Right atrium auricular region (tissue), 2 donors: ENCODE measurements at regions not wholly inside any gene's neighbourhood (a gene's known extent, or its start where the extent isn't known, plus 50 kb on each side); places are given as distances from the start of the nearest gene placed in this dataset.

Experiments used
- DNase-seq: peaks from one replicate; pipeline ENCODE4 v3.0.0-alpha.2; 2019; ENCODE audit warnings: low spot score
- H3K27ac ChIP-seq, 2 donors: fragments of 200-600 bp; sonication (generic); 1 replicate in 1 of 2; 2 replicates in 1 of 2; pipeline ENCODE4 v1.5.1; 2016 to 2019
- H3K27me3 ChIP-seq, 2 donors: fragments of 200-600 bp; sonication (generic); one replicate each; pipeline versions ENCODE4 v1.5.1 to v1.6.0; 2017 to 2019
- H3K36me3 ChIP-seq: fragments of 200-600 bp; sonication (generic); one replicate; pipeline ENCODE4 v1.5.1; 2016
- H3K4me1 ChIP-seq, 2 donors: fragments of 200-600 bp; sonication (generic); one replicate each; pipeline versions ENCODE4 v1.5.1 to v1.6.0; 2017 to 2019
- H3K4me3 ChIP-seq, 2 donors: fragments of 200-600 bp; sonication (generic); 1 replicate in 1 of 2; 2 replicates in 1 of 2; pipeline ENCODE4 v1.5.1; 2017 to 2019; ENCODE audit warnings: mild to moderate bottlenecking in 1 of 2, moderate library complexity in 1 of 2
- H3K9me3 ChIP-seq, 2 donors: fragments of 200-600 bp; sonication (generic); one replicate each; pipeline ENCODE4 v1.5.1; 2019
- TF ChIP-seq, protein P1 (sequence below), 2 donors: fragments of 200-600 bp; sonication (generic); IDR thresholded peaks; one replicate each; pipeline ENCODE4 v1.5.1; 2019; ENCODE audit warnings: antibody characterized with exemption in 2 of 2

DNA sequence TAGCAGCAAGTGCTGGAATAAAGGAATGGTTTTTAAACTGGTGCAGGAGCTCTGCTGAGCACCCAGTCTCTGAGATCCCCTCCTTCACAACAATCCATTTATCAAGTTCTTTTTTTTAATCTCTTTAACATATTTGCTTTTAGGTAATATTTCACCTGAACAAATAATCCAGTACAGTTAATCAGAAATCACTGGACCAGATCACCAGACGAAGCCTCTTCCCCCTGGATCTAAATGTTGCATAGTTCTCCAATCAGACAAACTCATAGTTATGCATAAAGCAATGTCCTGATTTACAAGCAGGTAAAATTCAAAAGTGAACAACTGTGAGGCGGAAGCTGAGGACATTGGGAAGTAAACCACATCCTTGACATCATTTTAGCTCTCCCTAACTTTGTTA is 657.7 kb upstream of the RORB start:
- H3K4me3 ChIP-seq: no peak overlapping the region
- TF ChIP-seq, protein P1, sequence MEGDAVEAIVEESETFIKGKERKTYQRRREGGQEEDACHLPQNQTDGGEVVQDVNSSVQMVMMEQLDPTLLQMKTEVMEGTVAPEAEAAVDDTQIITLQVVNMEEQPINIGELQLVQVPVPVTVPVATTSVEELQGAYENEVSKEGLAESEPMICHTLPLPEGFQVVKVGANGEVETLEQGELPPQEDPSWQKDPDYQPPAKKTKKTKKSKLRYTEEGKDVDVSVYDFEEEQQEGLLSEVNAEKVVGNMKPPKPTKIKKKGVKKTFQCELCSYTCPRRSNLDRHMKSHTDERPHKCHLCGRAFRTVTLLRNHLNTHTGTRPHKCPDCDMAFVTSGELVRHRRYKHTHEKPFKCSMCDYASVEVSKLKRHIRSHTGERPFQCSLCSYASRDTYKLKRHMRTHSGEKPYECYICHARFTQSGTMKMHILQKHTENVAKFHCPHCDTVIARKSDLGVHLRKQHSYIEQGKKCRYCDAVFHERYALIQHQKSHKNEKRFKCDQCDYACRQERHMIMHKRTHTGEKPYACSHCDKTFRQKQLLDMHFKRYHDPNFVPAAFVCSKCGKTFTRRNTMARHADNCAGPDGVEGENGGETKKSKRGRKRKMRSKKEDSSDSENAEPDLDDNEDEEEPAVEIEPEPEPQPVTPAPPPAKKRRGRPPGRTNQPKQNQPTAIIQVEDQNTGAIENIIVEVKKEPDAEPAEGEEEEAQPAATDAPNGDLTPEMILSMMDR (IDR thresholded peaks at IDR 0.05): no peak
- no peak overlapping the region for H3K27ac ChIP-seq
- H3K27me3 ChIP-seq: no peaks in the 10 kb centered on the region
- no peaks in the 10 kb centered on the region for H3K9me3 ChIP-seq
- H3K36me3 ChIP-seq: no peaks in the 10 kb centered on the region
- no peak for DNase-seq
- H3K4me1 ChIP-seq: no peaks in the 10 kb centered on the region

- Histone ChIP-seq H3K36me3 (no peaks in the 10 kb centered on the region), H3K9me3 (no peaks in the 10 kb centered on the region), H3K4me1 (no peaks in the 10 kb centered on the region), H3K27ac (no peak overlapping the region), H3K4me3 (no peak overlapping the region), H3K27me3 (no peaks in the 10 kb centered on the region)
- no peak for DNase-seq
- TF ChIP-seq, protein P1 (IDR thresholded peaks at IDR 0.05): no peak
Observed at GRCh38 chr9:73841018-73841417, 656.1 kb upstream of the RORB start.

DNA sequence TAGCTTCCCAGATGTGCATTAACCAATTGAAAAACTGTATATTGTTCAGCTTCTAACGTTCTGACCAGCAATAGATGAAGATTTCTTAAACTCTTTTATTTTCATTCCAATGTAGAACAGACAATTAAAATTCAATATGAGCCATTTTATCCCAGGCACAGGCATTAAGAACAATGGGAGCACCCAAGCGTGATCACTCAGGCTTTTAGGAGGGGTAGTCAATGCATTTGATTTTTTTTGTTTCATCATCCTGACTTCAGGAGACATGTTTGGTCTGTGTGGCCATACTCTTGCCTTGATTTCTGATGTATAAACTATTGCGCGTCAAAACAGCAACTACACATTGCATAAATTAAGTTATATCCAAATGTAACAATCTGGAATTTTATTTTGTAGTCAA is 653.0 kb upstream of the RORB start:
- H3K36me3 ChIP-seq: no peaks in the 10 kb centered on the region

GRCh38 chr9:73845539-73845938 is 651.6 kb upstream of the RORB start:
- no peak for DNase-seq
- H3K4me1 ChIP-seq: no peaks in the 10 kb centered on the region
- no peaks in the 10 kb centered on the region for H3K27me3 ChIP-seq
- no peak overlapping the region for H3K27ac ChIP-seq
- no peaks in the 10 kb centered on the region for H3K36me3 ChIP-seq
- H3K4me3 ChIP-seq: no peak overlapping the region
- TF ChIP-seq, protein P1 (IDR thresholded peaks at IDR 0.05): no peak
- no peaks in the 10 kb centered on the region for H3K9me3 ChIP-seq

More for the DNA sequence above, 653.0 kb upstream of the RORB start:
- Histone ChIP-seq H3K9me3 (no peaks in the 10 kb centered on the region), H3K4me3 (no peak overlapping the region), H3K27ac (no peak overlapping the region), H3K4me1 (no peaks in the 10 kb centered on the region), H3K27me3 (no peaks in the 10 kb centered on the region)
- TF ChIP-seq, protein P1 (IDR thresholded peaks at IDR 0.05): no peak
- no peak for DNase-seq

GRCh38 chr9:73845954-73846690 is 651.0 kb upstream of the RORB start:
- Histone ChIP-seq H3K4me3 (no peak overlapping the region), H3K27me3 (no peaks in the 10 kb centered on the region), H3K9me3 (no peaks in the 10 kb centered on the region), H3K36me3 (no peaks in the 10 kb centered on the region), H3K27ac (no peak overlapping the region), H3K4me1 (no peaks in the 10 kb centered on the region)
- no peak for DNase-seq
- TF ChIP-seq, protein P1 (IDR thresholded peaks at IDR 0.05): no peak

GRCh38 chr9:73847536-73847935 is 649.6 kb upstream of the RORB start:
- Histone ChIP-seq H3K36me3 (no peaks in the 10 kb centered on the region), H3K9me3 (no peaks in the 10 kb centered on the region), H3K4me1 (no peaks in the 10 kb centered on the region), H3K27me3 (no peaks in the 10 kb centered on the region), H3K27ac (no peak overlapping the region), H3K4me3 (no peak overlapping the region)
- no peak for DNase-seq
- TF ChIP-seq, protein P1 (IDR thresholded peaks at IDR 0.05): no peak
